SK-N-SH treated with all-trans-retinoic acid at 6 μM for 48 hours (cell line): ENCODE measurements at regions not wholly inside any gene's neighbourhood (a gene's known extent, or its start where the extent isn't known, plus 50 kb on each side); places are given as distances from the start of the nearest gene placed in this dataset.

Source experiments
- ATAC-seq: fragments of 200-7000 bp; cut with Tn5 transposase; 3 replicates; pipeline ENCODE4 v1.9.1; 2020; ENCODE audit warnings: mild to moderate bottlenecking, moderate library complexity
- ARNTL ChIP-seq: fragments of 450-650 bp; formaldehyde crosslinking; IDR thresholded peaks from 2 replicates; pipeline ENCODE4 v1.5.0; 2020; ENCODE audit warnings: low read depth, mild to moderate bottlenecking, moderate library complexity, borderline replicate concordance
- ESRRG ChIP-seq: fragments of 250-450 bp; sonication (Bioruptor Pico); IDR thresholded peaks from 2 replicates; pipeline ENCODE4 v1.6.1; 2021; ENCODE audit warnings: mild to moderate bottlenecking
- GLIS3 ChIP-seq: fragments of 250-450 bp; sonication (Bioruptor Pico); IDR thresholded peaks from 2 replicates; pipeline ENCODE4 v1.5.0; 2020; ENCODE audit warnings: mild to moderate bottlenecking, moderate library complexity
- OSR1 ChIP-seq: fragments of 250-450 bp; sonication (Bioruptor Pico); IDR thresholded peaks from 2 replicates; pipeline ENCODE4 v1.8.0; 2022; ENCODE audit warnings: moderate library complexity, mild to moderate bottlenecking, inconsistent platforms
- PPARA ChIP-seq: fragments of 250-450 bp; sonication (Bioruptor Pico); IDR thresholded peaks from 2 replicates; pipeline ENCODE4 v1.5.0; 2020; ENCODE audit warnings: mild to moderate bottlenecking, borderline replicate concordance
- RARB ChIP-seq: fragments of 250-450 bp; sonication (Bioruptor Pico); IDR thresholded peaks from 2 replicates; pipeline ENCODE4 v1.8.0; 2021; ENCODE audit warnings: mild to moderate bottlenecking, moderate library complexity
- SNAI2 ChIP-seq: fragments of 250-450 bp; sonication (Bioruptor Pico); IDR thresholded peaks from 2 replicates; pipeline ENCODE4 v1.5.0; 2020; ENCODE audit warnings: mild to moderate bottlenecking, moderate library complexity
- TCF4 ChIP-seq: fragments of 250-450 bp; sonication (Bioruptor Pico); IDR thresholded peaks from 2 replicates; pipeline ENCODE4 v1.8.0; 2021; ENCODE audit warnings: mild to moderate bottlenecking, moderate library complexity, borderline replicate concordance
- TOX ChIP-seq: fragments of 250-450 bp; sonication (Bioruptor Pico); IDR thresholded peaks from 2 replicates; pipeline ENCODE4 v1.8.0; 2021; ENCODE audit warnings: mild to moderate bottlenecking, moderate library complexity, borderline replicate concordance
- ZC3H10 ChIP-seq: fragments of 250-450 bp; sonication (Bioruptor Pico); IDR thresholded peaks from 2 replicates; pipeline ENCODE4 v1.5.1; 2021; ENCODE audit warnings: mild to moderate bottlenecking, moderate library complexity
- ZFP3 ChIP-seq: fragments of 250-450 bp; sonication (Bioruptor Pico); IDR thresholded peaks from 2 replicates; pipeline ENCODE4 v1.5.0; 2020; ENCODE audit warnings: mild to moderate bottlenecking, moderate library complexity
- ZFP30 ChIP-seq: fragments of 450-650 bp; formaldehyde crosslinking; IDR thresholded peaks from 2 replicates; pipeline ENCODE4 v1.5.0; 2022; ENCODE audit warnings: mild to moderate bottlenecking, moderate library complexity
- ZNF565 ChIP-seq: fragments of 450-650 bp; formaldehyde crosslinking; conservative IDR thresholded peaks from 2 replicates; pipeline ENCODE4 v1.5.0; 2020; ENCODE audit warnings: low read depth, mild to moderate bottlenecking, moderate library complexity
- ZNF8 ChIP-seq: fragments of 450-650 bp; formaldehyde crosslinking; IDR thresholded peaks from 2 replicates; pipeline ENCODE4 v1.5.0; 2020; ENCODE audit warnings: mild to moderate bottlenecking, moderate library complexity
- TF ChIP-seq, protein P1 (sequence below): fragments of 250-450 bp; sonication (Bioruptor Pico); IDR thresholded peaks from 2 replicates; pipeline ENCODE4 v1.5.1; 2021; ENCODE audit warnings: mild to moderate bottlenecking, moderate library complexity
- TF ChIP-seq, protein P2 (sequence below): fragments of 250-450 bp; sonication (Bioruptor Pico); IDR thresholded peaks from 2 replicates; pipeline ENCODE4 v1.5.0; 2020; ENCODE audit warnings: mild to moderate bottlenecking, moderate library complexity
- TF ChIP-seq, protein P3 (sequence below): fragments of 250-450 bp; sonication (Bioruptor Pico); IDR thresholded peaks from 2 replicates; pipeline ENCODE4 v1.5.1; 2020; ENCODE audit warnings: low read depth, mild to moderate bottlenecking, moderate library complexity
- TF ChIP-seq, protein P4 (sequence below): fragments of 250-450 bp; sonication (Bioruptor Pico); IDR thresholded peaks from 2 replicates; pipeline ENCODE4 v1.8.0; 2020; ENCODE audit warnings: mild to moderate bottlenecking, moderate library complexity, borderline replicate concordance

DNA sequence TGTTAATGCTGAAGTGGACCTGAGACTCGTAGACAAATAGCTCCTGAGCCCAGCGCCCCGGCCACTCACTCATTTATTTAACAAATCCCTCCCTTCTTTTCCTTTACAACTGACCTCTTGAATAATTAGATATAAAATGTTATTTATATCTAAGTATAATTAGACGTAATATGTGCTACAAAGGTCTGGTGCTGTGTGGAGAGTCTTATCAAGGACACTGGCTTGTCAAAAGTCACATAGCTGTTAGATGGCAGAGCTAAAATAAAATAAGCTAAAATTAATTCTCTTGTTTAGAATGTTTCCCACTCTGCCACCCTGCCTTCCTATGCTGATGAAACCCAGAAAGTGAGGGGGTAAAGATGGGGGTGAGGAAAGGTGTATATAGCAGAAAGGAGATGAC lies 73.0 kb upstream of the FAM216B start:
- no peak for TF ChIP-seq ZNF8 (CRISPR knock-in tag)
- TF ChIP-seq OSR1 (CRISPR knock-in tag), result no peak
- TF ChIP-seq ZNF565 (CRISPR knock-in tag), result no peak
- no peak for TF ChIP-seq GLIS3 (CRISPR knock-in tag)
- TF ChIP-seq TOX (CRISPR knock-in tag), result no peak
- no peak for TF ChIP-seq ZFP3
- TF ChIP-seq, protein P1, sequence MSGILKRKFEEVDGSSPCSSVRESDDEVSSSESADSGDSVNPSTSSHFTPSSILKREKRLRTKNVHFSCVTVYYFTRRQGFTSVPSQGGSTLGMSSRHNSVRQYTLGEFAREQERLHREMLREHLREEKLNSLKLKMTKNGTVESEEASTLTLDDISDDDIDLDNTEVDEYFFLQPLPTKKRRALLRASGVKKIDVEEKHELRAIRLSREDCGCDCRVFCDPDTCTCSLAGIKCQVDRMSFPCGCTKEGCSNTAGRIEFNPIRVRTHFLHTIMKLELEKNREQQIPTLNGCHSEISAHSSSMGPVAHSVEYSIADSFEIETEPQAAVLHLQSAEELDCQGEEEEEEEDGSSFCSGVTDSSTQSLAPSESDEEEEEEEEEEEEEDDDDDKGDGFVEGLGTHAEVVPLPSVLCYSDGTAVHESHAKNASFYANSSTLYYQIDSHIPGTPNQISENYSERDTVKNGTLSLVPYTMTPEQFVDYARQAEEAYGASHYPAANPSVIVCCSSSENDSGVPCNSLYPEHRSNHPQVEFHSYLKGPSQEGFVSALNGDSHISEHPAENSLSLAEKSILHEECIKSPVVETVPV, result no peak
- TF ChIP-seq ZFP30 (CRISPR knock-in tag), result no peak
- no peak for TF ChIP-seq ARNTL (CRISPR knock-in tag)
- no peak for TF ChIP-seq TCF4
- TF ChIP-seq, protein P2, sequence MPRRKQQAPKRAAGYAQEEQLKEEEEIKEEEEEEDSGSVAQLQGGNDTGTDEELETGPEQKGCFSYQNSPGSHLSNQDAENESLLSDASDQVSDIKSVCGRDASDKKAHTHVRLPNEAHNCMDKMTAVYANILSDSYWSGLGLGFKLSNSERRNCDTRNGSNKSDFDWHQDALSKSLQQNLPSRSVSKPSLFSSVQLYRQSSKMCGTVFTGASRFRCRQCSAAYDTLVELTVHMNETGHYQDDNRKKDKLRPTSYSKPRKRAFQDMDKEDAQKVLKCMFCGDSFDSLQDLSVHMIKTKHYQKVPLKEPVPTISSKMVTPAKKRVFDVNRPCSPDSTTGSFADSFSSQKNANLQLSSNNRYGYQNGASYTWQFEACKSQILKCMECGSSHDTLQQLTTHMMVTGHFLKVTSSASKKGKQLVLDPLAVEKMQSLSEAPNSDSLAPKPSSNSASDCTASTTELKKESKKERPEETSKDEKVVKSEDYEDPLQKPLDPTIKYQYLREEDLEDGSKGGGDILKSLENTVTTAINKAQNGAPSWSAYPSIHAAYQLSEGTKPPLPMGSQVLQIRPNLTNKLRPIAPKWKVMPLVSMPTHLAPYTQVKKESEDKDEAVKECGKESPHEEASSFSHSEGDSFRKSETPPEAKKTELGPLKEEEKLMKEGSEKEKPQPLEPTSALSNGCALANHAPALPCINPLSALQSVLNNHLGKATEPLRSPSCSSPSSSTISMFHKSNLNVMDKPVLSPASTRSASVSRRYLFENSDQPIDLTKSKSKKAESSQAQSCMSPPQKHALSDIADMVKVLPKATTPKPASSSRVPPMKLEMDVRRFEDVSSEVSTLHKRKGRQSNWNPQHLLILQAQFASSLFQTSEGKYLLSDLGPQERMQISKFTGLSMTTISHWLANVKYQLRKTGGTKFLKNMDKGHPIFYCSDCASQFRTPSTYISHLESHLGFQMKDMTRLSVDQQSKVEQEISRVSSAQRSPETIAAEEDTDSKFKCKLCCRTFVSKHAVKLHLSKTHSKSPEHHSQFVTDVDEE, result no peak
- TF ChIP-seq PPARA, result no peak
- TF ChIP-seq, protein P3, sequence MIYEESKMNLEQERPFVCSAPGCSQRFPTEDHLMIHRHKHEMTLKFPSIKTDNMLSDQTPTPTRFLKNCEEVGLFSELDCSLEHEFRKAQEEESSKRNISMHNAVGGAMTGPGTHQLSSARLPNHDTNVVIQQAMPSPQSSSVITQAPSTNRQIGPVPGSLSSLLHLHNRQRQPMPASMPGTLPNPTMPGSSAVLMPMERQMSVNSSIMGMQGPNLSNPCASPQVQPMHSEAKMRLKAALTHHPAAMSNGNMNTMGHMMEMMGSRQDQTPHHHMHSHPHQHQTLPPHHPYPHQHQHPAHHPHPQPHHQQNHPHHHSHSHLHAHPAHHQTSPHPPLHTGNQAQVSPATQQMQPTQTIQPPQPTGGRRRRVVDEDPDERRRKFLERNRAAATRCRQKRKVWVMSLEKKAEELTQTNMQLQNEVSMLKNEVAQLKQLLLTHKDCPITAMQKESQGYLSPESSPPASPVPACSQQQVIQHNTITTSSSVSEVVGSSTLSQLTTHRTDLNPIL (CRISPR knock-in tag), result no peak
- TF ChIP-seq, protein P4, sequence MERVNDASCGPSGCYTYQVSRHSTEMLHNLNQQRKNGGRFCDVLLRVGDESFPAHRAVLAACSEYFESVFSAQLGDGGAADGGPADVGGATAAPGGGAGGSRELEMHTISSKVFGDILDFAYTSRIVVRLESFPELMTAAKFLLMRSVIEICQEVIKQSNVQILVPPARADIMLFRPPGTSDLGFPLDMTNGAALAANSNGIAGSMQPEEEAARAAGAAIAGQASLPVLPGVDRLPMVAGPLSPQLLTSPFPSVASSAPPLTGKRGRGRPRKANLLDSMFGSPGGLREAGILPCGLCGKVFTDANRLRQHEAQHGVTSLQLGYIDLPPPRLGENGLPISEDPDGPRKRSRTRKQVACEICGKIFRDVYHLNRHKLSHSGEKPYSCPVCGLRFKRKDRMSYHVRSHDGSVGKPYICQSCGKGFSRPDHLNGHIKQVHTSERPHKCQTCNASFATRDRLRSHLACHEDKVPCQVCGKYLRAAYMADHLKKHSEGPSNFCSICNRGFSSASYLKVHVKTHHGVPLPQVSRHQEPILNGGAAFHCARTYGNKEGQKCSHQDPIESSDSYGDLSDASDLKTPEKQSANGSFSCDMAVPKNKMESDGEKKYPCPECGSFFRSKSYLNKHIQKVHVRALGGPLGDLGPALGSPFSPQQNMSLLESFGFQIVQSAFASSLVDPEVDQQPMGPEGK (CRISPR knock-in tag), result no peak
- no peak for TF ChIP-seq SNAI2 (CRISPR knock-in tag)
- TF ChIP-seq RARB, result no peak
- no peak for ATAC-seq

DNA sequence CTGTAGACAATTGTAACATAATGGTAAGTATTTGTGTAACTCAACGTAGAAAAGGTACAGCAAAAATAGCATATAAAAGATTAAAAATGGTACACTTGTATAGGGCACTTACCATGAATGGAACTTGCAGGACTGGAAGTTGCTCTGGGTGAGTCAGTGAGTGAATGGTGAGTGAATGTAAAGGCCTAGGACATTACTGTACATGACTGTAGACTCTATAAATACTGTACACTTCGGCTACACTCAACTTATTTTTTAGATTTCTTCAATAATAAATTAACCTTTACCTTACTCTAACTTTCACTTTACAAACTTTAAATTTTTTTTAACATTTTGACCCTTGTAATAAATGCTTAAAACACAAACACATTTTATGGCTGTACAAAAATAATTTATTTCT lies 72.1 kb upstream of the FAM216B start:
- TF ChIP-seq ZNF8 (CRISPR knock-in tag) (no peak), ZNF565 (CRISPR knock-in tag) (no peak), TCF4 (no peak), ZC3H10 (CRISPR knock-in tag) (no peak), RARB (no peak), ESRRG (CRISPR knock-in tag) (no peak), ZFP3 (no peak), GLIS3 (CRISPR knock-in tag) (no peak), PPARA (no peak), SNAI2 (CRISPR knock-in tag) (no peak)
- TF ChIP-seq, protein P3 (CRISPR knock-in tag), result no peak
- TF ChIP-seq, protein P1, result no peak
- TF ChIP-seq, protein P2, result no peak
- no peak for ATAC-seq
